ENCODE measurements at regions not wholly inside any gene's neighbourhood (a gene's known extent, or its start where the extent isn't known, plus 50 kb on each side); places are given as distances from the start of the nearest gene placed in this dataset.

GRCh38 chr2:145690183-145690778 is 1170.4 kb upstream of the ZEB2 start:
- no peak for DNase-seq

GRCh38 chr2:145689277-145689676 is 1169.4 kb upstream of the ZEB2 start:
- DNase-seq = no peak

- DNase-seq = no peak
Observed at GRCh38 chr2:145688156-145688555, 1168.2 kb upstream of the ZEB2 start.

GRCh38 chr2:145687442-145688134 is 1167.7 kb upstream of the ZEB2 start:
- no peak for DNase-seq

GRCh38 chr2:145685383-145686050 is 1165.6 kb upstream of the ZEB2 start:
- DNase-seq = no peak

GRCh38 chr2:145682546-145683157 is 1162.7 kb upstream of the ZEB2 start:
- DNase-seq = no peak

- no peak for DNase-seq
Observed at GRCh38 chr2:145680276-145680675, 1160.4 kb upstream of the ZEB2 start.

- no peak for DNase-seq
Observed at GRCh38 chr2:145677371-145677770, 1157.5 kb upstream of the ZEB2 start.

GRCh38 chr2:145674705-145675104 is 1154.8 kb upstream of the ZEB2 start:
- no peak for DNase-seq

GRCh38 chr2:145669301-145669700 is 1149.4 kb upstream of the ZEB2 start:
- DNase-seq = no peak

- DNase-seq = no peak
Observed at GRCh38 chr2:145666552-145666951, 1146.6 kb upstream of the ZEB2 start.

- no peak for DNase-seq
Observed at GRCh38 chr2:145657265-145657664, 1137.3 kb upstream of the ZEB2 start.

- no peak for DNase-seq
Observed at GRCh38 chr2:145655165-145655765, 1135.3 kb upstream of the ZEB2 start.

- DNase-seq = no peak
Observed at GRCh38 chr2:145654746-145655145, 1134.8 kb upstream of the ZEB2 start.

GRCh38 chr2:145654156-145654555 is 1134.2 kb upstream of the ZEB2 start:
- no peak for DNase-seq

GRCh38 chr2:145653553-145653952 is 1133.6 kb upstream of the ZEB2 start:
- DNase-seq = no peak

GRCh38 chr2:145652571-145653545 is 1132.9 kb upstream of the ZEB2 start:
- DNase-seq = no peak

- DNase-seq = no peak
Observed at GRCh38 chr2:145652036-145652435, 1132.1 kb upstream of the ZEB2 start.

- no peak for DNase-seq
Observed at GRCh38 chr2:145650226-145650625, 1130.3 kb upstream of the ZEB2 start.

GRCh38 chr2:145649061-145649460 is 1129.1 kb upstream of the ZEB2 start:
- no peak for DNase-seq

- no peak for DNase-seq
Observed at GRCh38 chr2:145644820-145645302, 1124.9 kb upstream of the ZEB2 start.

- no peak for DNase-seq
Observed at GRCh38 chr2:145638675-145639074, 1118.8 kb upstream of the ZEB2 start.
